MCF 10A (cell line): ENCODE measurements at regions not wholly inside any gene's neighbourhood (a gene's known extent, or its start where the extent isn't known, plus 50 kb on each side); places are given as distances from the start of the nearest gene placed in this dataset.

Source experiments
- BruUV-seq: library from RNA; stranded (reverse); fragments of 400-500 nt; replicated peaks from 2 replicates; lab custom pipeline; 2021; lab: Mats Ljungman, UMichigan
- CTCF ChIA-PET: fragments of 300-600 bp; sonication (Branson Sonifier 250); formaldehyde crosslinking; extraction: SDS; loops from one replicate; lab custom pipeline; 2021; ENCODE audit warnings: antibody characterized with exemption, inconsistent platforms; lab: Yijun Ruan, JAX
- POLR2A ChIA-PET: fragments of 300-600, 350-650 bp; sonication (Branson Sonifier 250); formaldehyde crosslinking; extraction: SDS; loops from one replicate; lab custom pipeline; 2020; ENCODE audit warnings: antibody characterized with exemption, inconsistent platforms; lab: Yijun Ruan, JAX
- DNase-seq: peaks from one replicate; pipeline ENCODE4 v3.0.0-alpha.2; 2018; ENCODE audit not compliant: unreplicated experiment
- H3K27ac Mint-ChIP-seq: one replicate; pipeline ENCODE4 v1.8.0; 2022; ENCODE audit warnings: mild to moderate bottlenecking, low read depth, mixed read lengths; ENCODE audit not compliant: unreplicated experiment
- H3K27me3 Mint-ChIP-seq: one replicate; pipeline ENCODE4 v1.8.0; 2022; ENCODE audit warnings: mixed read lengths; ENCODE audit not compliant: insufficient read depth, unreplicated experiment
- H3K36me3 Mint-ChIP-seq: one replicate; pipeline ENCODE4 v1.8.0; 2022; ENCODE audit warnings: mild to moderate bottlenecking, moderate library complexity, mixed read lengths; ENCODE audit not compliant: insufficient read depth, unreplicated experiment
- H3K4me1 Mint-ChIP-seq: one replicate; pipeline ENCODE4 v1.8.0; 2022; ENCODE audit warnings: mixed read lengths; ENCODE audit not compliant: insufficient read depth, unreplicated experiment
- H3K4me3 Mint-ChIP-seq: one replicate; pipeline ENCODE4 v1.8.0; 2022; ENCODE audit warnings: mild to moderate bottlenecking, moderate library complexity, mixed read lengths; ENCODE audit not compliant: unreplicated experiment
- H3K9me3 Mint-ChIP-seq: one replicate; pipeline ENCODE4 v1.8.0; 2022; ENCODE audit warnings: mixed read lengths; ENCODE audit not compliant: unreplicated experiment
- intact Hi-C: fragments of 100-400 bp; cut with micrococcal nuclease; formaldehyde crosslinking; loops from 2 replicates; pipeline ENCODE4 v1.14.1; 2022
- TF ChIP-seq, protein P1 (sequence below): fragments of 200-600 bp; IDR thresholded peaks from one replicate; pipeline ENCODE4 v1.8.0; 2022; ENCODE audit warnings: antibody characterized with exemption, mild to moderate bottlenecking; ENCODE audit not compliant: unreplicated experiment

DNA sequence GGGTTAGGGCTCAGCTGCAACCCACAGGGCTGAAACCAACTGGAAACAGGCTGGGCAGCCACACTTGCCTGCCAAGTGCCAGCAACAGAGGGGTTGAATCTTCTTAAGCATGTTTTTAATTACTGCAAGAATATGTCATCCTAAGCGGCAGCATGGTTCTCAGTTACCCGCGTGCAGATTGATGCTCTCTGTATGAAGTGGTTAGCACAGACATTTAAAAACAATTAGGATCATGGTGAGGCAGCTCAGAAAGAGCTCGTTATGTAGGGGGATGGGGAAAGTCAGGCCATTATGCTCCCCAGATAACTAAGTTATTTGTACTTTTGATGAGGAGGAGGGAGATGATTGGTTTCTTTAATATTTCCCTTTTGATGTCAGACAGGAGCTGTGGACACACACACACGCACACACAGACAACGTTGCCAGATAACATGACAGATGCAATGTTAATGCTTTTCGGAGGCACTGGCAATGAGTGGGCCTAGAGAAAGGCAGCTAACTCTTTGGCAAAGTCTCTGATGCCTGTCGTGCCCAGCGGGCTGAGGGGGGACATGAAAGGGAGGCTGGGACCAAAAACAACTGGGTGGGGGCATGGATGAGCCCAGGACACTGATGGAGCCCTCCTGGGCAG is 389.7 kb downstream of the NXPE2 start:
- DNase-seq, result no peak
- intact Hi-C loops, result no loop called here
- no peak overlapping the region for H3K4me3 Mint-ChIP-seq
- H3K36me3 Mint-ChIP-seq, result no peaks in the 10 kb centered on the region
- TF ChIP-seq, protein P1, sequence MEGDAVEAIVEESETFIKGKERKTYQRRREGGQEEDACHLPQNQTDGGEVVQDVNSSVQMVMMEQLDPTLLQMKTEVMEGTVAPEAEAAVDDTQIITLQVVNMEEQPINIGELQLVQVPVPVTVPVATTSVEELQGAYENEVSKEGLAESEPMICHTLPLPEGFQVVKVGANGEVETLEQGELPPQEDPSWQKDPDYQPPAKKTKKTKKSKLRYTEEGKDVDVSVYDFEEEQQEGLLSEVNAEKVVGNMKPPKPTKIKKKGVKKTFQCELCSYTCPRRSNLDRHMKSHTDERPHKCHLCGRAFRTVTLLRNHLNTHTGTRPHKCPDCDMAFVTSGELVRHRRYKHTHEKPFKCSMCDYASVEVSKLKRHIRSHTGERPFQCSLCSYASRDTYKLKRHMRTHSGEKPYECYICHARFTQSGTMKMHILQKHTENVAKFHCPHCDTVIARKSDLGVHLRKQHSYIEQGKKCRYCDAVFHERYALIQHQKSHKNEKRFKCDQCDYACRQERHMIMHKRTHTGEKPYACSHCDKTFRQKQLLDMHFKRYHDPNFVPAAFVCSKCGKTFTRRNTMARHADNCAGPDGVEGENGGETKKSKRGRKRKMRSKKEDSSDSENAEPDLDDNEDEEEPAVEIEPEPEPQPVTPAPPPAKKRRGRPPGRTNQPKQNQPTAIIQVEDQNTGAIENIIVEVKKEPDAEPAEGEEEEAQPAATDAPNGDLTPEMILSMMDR, result no peak
- CTCF ChIA-PET, result interaction anchor here (0.6 kb wide), 1 partner anchor 10 kb away, joined by 4 read pairs; no protein-coding TSS in a partner anchor
- BruUV-seq, result no TSS peak
- no peaks in the 10 kb centered on the region for H3K4me1 Mint-ChIP-seq
- H3K27me3 Mint-ChIP-seq, result peaks cover 26% of the 10 kb centered on the region
- no peak overlapping the region for H3K27ac Mint-ChIP-seq
- H3K9me3 Mint-ChIP-seq, result no peaks in the 10 kb centered on the region
- POLR2A ChIA-PET, result no interaction called here

DNA sequence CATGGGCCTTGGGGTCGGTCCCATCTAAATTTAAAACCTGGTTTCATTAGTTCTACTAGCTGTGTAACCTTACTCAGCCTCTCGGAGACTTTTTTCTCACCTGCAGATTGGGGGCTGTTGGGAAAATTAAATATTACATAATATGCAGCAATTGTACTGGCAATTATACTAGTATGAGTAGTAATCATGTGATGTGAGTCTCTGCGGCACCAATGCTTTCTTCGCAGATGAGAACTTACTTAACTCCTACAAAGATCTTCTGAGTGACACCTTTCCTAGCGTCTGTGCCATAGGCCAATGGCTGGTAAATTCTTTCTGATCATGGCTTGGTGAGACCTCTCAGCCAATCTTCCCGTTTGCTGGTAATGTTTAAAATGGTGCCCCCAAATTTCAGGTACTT is 391.3 kb downstream of the NXPE2 start:
- intact Hi-C loops, result no loop called here
- Mint-ChIP-seq H3K4me1 (no peaks in the 10 kb centered on the region), H3K27ac (no peak overlapping the region), H3K4me3 (no peak overlapping the region), H3K27me3 (peaks cover 36% of the 10 kb centered on the region), H3K36me3 (no peaks in the 10 kb centered on the region), H3K9me3 (no peaks in the 10 kb centered on the region)
- POLR2A ChIA-PET, result no interaction called here
- CTCF ChIA-PET, result no interaction called here
- DNase-seq, result no peak
- BruUV-seq, result no TSS peak
- TF ChIP-seq, protein P1, result no peak

DNA sequence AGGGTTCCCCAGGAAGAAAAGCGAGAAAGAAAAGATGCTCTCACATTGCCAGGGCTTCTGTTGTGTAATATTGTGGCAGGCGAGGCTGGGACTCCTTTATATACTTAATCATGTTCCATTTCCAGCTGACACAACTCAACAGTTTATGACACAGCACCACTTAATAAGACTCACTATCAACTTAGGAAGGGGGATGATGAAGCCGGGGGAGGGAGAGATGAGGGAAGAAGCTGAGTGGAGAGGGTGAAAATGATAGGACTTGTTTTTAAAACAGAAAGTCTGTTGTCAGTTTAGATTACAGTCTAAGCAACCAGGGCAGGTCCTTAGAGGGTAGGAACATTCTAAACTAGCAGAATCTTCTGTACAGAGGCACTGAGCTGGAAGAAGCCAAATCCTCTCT is 397.0 kb downstream of the NXPE2 start:
- Mint-ChIP-seq H3K9me3 (no peaks in the 10 kb centered on the region), H3K4me1 (no peaks in the 10 kb centered on the region), H3K27ac (no peak overlapping the region), H3K4me3 (no peak overlapping the region), H3K36me3 (no peaks in the 10 kb centered on the region), H3K27me3 (peaks cover 92% of the 10 kb centered on the region)
- TF ChIP-seq, protein P1, result no peak
- ChIA-PET CTCF (interaction anchor here (0.6 kb wide), 1 partner anchor 10 kb away, joined by 3 read pairs; no protein-coding TSS in a partner anchor), POLR2A (no interaction called here)
- DNase-seq, result no peak
- intact Hi-C loops, result no loop called here
- no TSS peak for BruUV-seq

DNA sequence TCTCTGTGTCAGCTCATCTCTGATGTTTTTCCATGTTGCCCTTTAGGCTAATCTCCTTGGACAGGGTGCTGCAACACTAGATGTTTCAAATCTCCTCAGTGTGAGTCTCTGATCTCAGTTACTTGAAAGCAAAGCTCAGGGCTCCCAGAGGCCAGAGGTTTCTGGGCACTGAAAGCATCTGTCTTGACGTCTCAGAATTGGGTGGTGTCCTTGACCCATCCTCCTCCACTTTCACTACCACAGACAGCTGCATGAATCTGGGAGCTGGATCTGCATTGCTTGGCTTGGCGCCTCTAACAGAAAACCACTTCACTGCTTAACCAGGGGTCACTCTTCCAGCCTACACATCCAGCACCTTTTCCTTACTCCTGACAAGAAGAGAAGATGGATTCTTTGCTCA is 399.4 kb downstream of the NXPE2 start:
- intact Hi-C loops, result no loop called here
- Mint-ChIP-seq H3K36me3 (no peaks in the 10 kb centered on the region), H3K27me3 (peaks cover 96% of the 10 kb centered on the region), H3K4me3 (no peak overlapping the region), H3K4me1 (no peaks in the 10 kb centered on the region), H3K9me3 (no peaks in the 10 kb centered on the region), H3K27ac (no peak overlapping the region)
- CTCF ChIA-PET, result no interaction called here
- POLR2A ChIA-PET, result interaction anchor here (0.7 kb wide), 1 partner anchor 23 kb away, joined by 3 read pairs; no protein-coding TSS in a partner anchor
- no TSS peak for BruUV-seq
- TF ChIP-seq, protein P1, result no peak
- no peak for DNase-seq
